ENCODE measurements at regions not wholly inside any gene's neighbourhood (a gene's known extent, or its start where the extent isn't known, plus 50 kb on each side); places are given as distances from the start of the nearest gene placed in this dataset.

- TF ChIP-seq PATZ1 (CRISPR knock-in tag; IDR thresholded peaks at IDR 0.05; ENCODE audit: borderline replicate concordance): no peak
Measured at GRCh38 chr2:145290986-145291385, 771.1 kb upstream of the ZEB2 start (continued).

GRCh38 chr2:145289946-145290345, 770.0 kb upstream of the ZEB2 start:
- TF ChIP-seq RARB (CRISPR knock-in tag; IDR thresholded peaks at IDR 0.05) (no peak), ISL1 (CRISPR knock-in tag; IDR thresholded peaks at IDR 0.05) (no peak), ZFP30 (CRISPR knock-in tag; IDR thresholded peaks at IDR 0.05) (no peak)
- ATAC-seq: no peak

GRCh38 chr2:145288650-145289496, 769.0 kb upstream of the ZEB2 start:
- ATAC-seq: no peak
- TF ChIP-seq ZNF70 (CRISPR knock-in tag; IDR thresholded peaks at IDR 0.05): no peak
- no peak for TF ChIP-seq SNAI2 (CRISPR knock-in tag; IDR thresholded peaks at IDR 0.05)
- no peak for TF ChIP-seq ISL1 (CRISPR knock-in tag; IDR thresholded peaks at IDR 0.05)
- no peak for TF ChIP-seq CSDC2 (CRISPR knock-in tag; IDR thresholded peaks at IDR 0.05)
- no peak for TF ChIP-seq TCF4 (CRISPR knock-in tag; IDR thresholded peaks at IDR 0.05; ENCODE audit: borderline replicate concordance)
- no peak for TF ChIP-seq ZC3H10 (CRISPR knock-in tag; IDR thresholded peaks at IDR 0.05)
- TF ChIP-seq TOX (CRISPR knock-in tag; IDR thresholded peaks at IDR 0.05; ENCODE audit: borderline replicate concordance): no peak
- TF ChIP-seq ZFP3 (CRISPR knock-in tag; IDR thresholded peaks at IDR 0.05): no peak
- no peak for TF ChIP-seq ZFP30 (CRISPR knock-in tag; IDR thresholded peaks at IDR 0.05)

GRCh38 chr2:145287736-145288135, 767.8 kb upstream of the ZEB2 start:
- TF ChIP-seq ZNF70 (CRISPR knock-in tag; IDR thresholded peaks at IDR 0.05) (no peak), CSDC2 (CRISPR knock-in tag; IDR thresholded peaks at IDR 0.05) (no peak), PPARA (CRISPR knock-in tag; IDR thresholded peaks at IDR 0.05; ENCODE audit: borderline replicate concordance) (no peak), TCF4 (CRISPR knock-in tag; IDR thresholded peaks at IDR 0.05; ENCODE audit: borderline replicate concordance) (no peak), ZNF8 (CRISPR knock-in tag; IDR thresholded peaks at IDR 0.05) (no peak), SNAI2 (CRISPR knock-in tag; IDR thresholded peaks at IDR 0.05) (no peak), ARNTL (CRISPR knock-in tag; IDR thresholded peaks at IDR 0.05; ENCODE audit: borderline replicate concordance, low read depth) (no peak), GLIS3 (CRISPR knock-in tag; IDR thresholded peaks at IDR 0.05) (no peak), ZFP3 (CRISPR knock-in tag; IDR thresholded peaks at IDR 0.05) (no peak), ZC3H10 (CRISPR knock-in tag; IDR thresholded peaks at IDR 0.05) (no peak), BACH2 (CRISPR knock-in tag; IDR thresholded peaks at IDR 0.05; ENCODE audit: borderline replicate concordance) (no peak), PATZ1 (CRISPR knock-in tag; IDR thresholded peaks at IDR 0.05; ENCODE audit: borderline replicate concordance) (no peak)
- no peak for ATAC-seq

- no peak for TF ChIP-seq ZNF70 (CRISPR knock-in tag; IDR thresholded peaks at IDR 0.05)
- no peak for TF ChIP-seq ZNF8 (CRISPR knock-in tag; IDR thresholded peaks at IDR 0.05)
- no peak for TF ChIP-seq SNAI2 (CRISPR knock-in tag; IDR thresholded peaks at IDR 0.05)
- TF ChIP-seq TOX (CRISPR knock-in tag; IDR thresholded peaks at IDR 0.05; ENCODE audit: borderline replicate concordance): no peak
- TF ChIP-seq ZFP30 (CRISPR knock-in tag; IDR thresholded peaks at IDR 0.05): no peak
- TF ChIP-seq PATZ1 (CRISPR knock-in tag; IDR thresholded peaks at IDR 0.05; ENCODE audit: borderline replicate concordance): no peak
- no peak for TF ChIP-seq CSRNP3 (CRISPR knock-in tag; IDR thresholded peaks at IDR 0.05)
- TF ChIP-seq GLIS3 (CRISPR knock-in tag; IDR thresholded peaks at IDR 0.05): no peak
- no peak for TF ChIP-seq TCF4 (CRISPR knock-in tag; IDR thresholded peaks at IDR 0.05; ENCODE audit: borderline replicate concordance)
Measured at GRCh38 chr2:145286716-145287275, 766.9 kb upstream of the ZEB2 start.

More at GRCh38 chr2:145286716-145287275, 766.9 kb upstream of the ZEB2 start:
- ATAC-seq: no peak
